GM23338 (cell line): ENCODE measurements at regions not wholly inside any gene's neighbourhood (a gene's known extent, or its start where the extent isn't known, plus 50 kb on each side); places are given as distances from the start of the nearest gene placed in this dataset.

Experiments used
- ATAC-seq: fragments of 200-7000 bp; cut with Tn5 transposase; 3 replicates; pipeline ENCODE4 v1.9.1; 2020
- DNase-seq: peaks from one replicate; pipeline ENCODE4 v3.0.0-alpha.2; 2015; ENCODE audit warnings: low spot score
- H2AFZ ChIP-seq: fragments of 200-600 bp; sonication (generic); 2 replicates; pipeline ENCODE4 v1.8.0; 2016; ENCODE audit warnings: antibody characterized with exemption, mild to moderate bottlenecking, moderate library complexity
- H3F3A ChIP-seq: fragments of 200-600 bp; sonication (generic); replicated peaks from 2 replicates; pipeline ENCODE4 v1.8.0; 2017; ENCODE audit warnings: antibody characterized with exemption, mixed run types, low read depth
- H3K27ac ChIP-seq: fragments of 200-600 bp; sonication (generic); 2 replicates; pipeline ENCODE4 v1.6.1; 2016; ENCODE audit warnings: low read depth
- H3K27me3 ChIP-seq: fragments of 200-600 bp; sonication (generic); 2 replicates; pipeline ENCODE4 v1.8.0; 2016; ENCODE audit warnings: mild to moderate bottlenecking, mixed run types, moderate library complexity; ENCODE audit not compliant: insufficient read depth
- H3K36me3 ChIP-seq: fragments of 200-600 bp; sonication (generic); 2 replicates; pipeline ENCODE4 v1.8.0; 2016; ENCODE audit warnings: mild to moderate bottlenecking; ENCODE audit not compliant: insufficient read depth
- H3K4me1 ChIP-seq: fragments of 200-600 bp; sonication (generic); 2 replicates; pipeline ENCODE4 v1.8.0; 2016; ENCODE audit warnings: mild to moderate bottlenecking, moderate library complexity; ENCODE audit not compliant: insufficient read depth
- H3K4me2 ChIP-seq: fragments of 200-600 bp; sonication (generic); 2 replicates; pipeline ENCODE4 v1.7.1; 2017; ENCODE audit warnings: mixed run types
- H3K4me3 ChIP-seq: fragments of 200-600 bp; sonication (generic); 2 replicates; pipeline ENCODE4 v1.6.1; 2016; ENCODE audit warnings: mixed run types
- H3K79me2 ChIP-seq: fragments of 200-600 bp; sonication (generic); replicated peaks from 2 replicates; pipeline ENCODE4 v1.8.0; 2017; ENCODE audit warnings: mild to moderate bottlenecking; ENCODE audit not compliant: insufficient read depth
- H3K9me2 ChIP-seq: fragments of 200-600 bp; sonication (generic); 2 replicates; pipeline ENCODE4 v1.8.0; 2017; ENCODE audit not compliant: insufficient read depth
- H4K20me1 ChIP-seq: fragments of 200-600 bp; sonication (generic); replicated peaks from 2 replicates; pipeline ENCODE4 v1.8.0; 2017; ENCODE audit warnings: mild to moderate bottlenecking; ENCODE audit not compliant: insufficient read depth
- H3K27ac Mint-ChIP-seq: 2 replicates; pipeline ENCODE4 v1.8.0; 2020; ENCODE audit warnings: inconsistent platforms, mild to moderate bottlenecking, moderate library complexity, mixed read lengths
- H3K27me3 Mint-ChIP-seq: 3 replicates; pipeline ENCODE4 v1.8.0; 2022; ENCODE audit warnings: low read depth, mild to moderate bottlenecking, moderate library complexity, mixed read lengths, inconsistent platforms; ENCODE audit not compliant: insufficient read depth, poor library complexity
- H3K36me3 Mint-ChIP-seq: 3 replicates; pipeline ENCODE4 v1.8.0; 2021; ENCODE audit warnings: low read depth, mild to moderate bottlenecking, inconsistent platforms, moderate library complexity, mixed read lengths
- H3K4me1 Mint-ChIP-seq: 3 replicates; pipeline ENCODE4 v1.8.0; 2020; ENCODE audit warnings: mild to moderate bottlenecking, inconsistent platforms, mixed read lengths
- H3K4me3 Mint-ChIP-seq: 3 replicates; pipeline ENCODE4 v1.8.0; 2021; ENCODE audit warnings: moderate library complexity, mild to moderate bottlenecking, inconsistent platforms, mixed read lengths
- H3K9me3 Mint-ChIP-seq: 3 replicates; pipeline ENCODE4 v1.8.0; 2020; ENCODE audit warnings: moderate library complexity, mild to moderate bottlenecking, inconsistent platforms, mixed read lengths
- CREB1 ChIP-seq: fragments of 250-450 bp; sonication (Bioruptor Pico); IDR thresholded peaks from 2 replicates; pipeline ENCODE4 v1.5.0; 2020; ENCODE audit warnings: low read depth, mild to moderate bottlenecking, moderate library complexity
- CTCF ChIP-seq, 2 experiments: fragments of 200-600 bp in 1 of 2; sonication (generic) in 1 of 2; conservative IDR thresholded peaks; 2 replicates each; pipeline versions ENCODE4 v1.5.1 to v1.6.1; 2016 to 2017; ENCODE audit warnings: antibody characterized with exemption in 2 of 2, low read depth in 2 of 2, mild to moderate bottlenecking in 2 of 2, moderate library complexity in 1 of 2
- ETS1 ChIP-seq: IDR thresholded peaks from 2 replicates; pipeline ENCODE4 v1.6.1; 2016; ENCODE audit warnings: antibody characterized with exemption
- EZH2 ChIP-seq: fragments of 200-600 bp; sonication (generic); IDR thresholded peaks from one replicate; pipeline ENCODE4 v1.8.0; 2017; ENCODE audit warnings: antibody characterized with exemption, mild to moderate bottlenecking, low read depth; ENCODE audit not compliant: unreplicated experiment
- EZH2phosphoT487 ChIP-seq: fragments of 200-600 bp; sonication (generic); IDR thresholded peaks from one replicate; pipeline ENCODE4 v1.8.1; 2018; ENCODE audit warnings: antibody characterized with exemption; ENCODE audit not compliant: unreplicated experiment
- JUNB ChIP-seq: IDR thresholded peaks from one replicate; pipeline ENCODE4 v1.6.1; 2016; ENCODE audit warnings: antibody characterized with exemption; ENCODE audit not compliant: unreplicated experiment
- NANOG ChIP-seq: IDR thresholded peaks from 2 replicates; pipeline ENCODE4 v1.6.1; 2016; ENCODE audit warnings: antibody characterized with exemption, borderline replicate concordance
- POLR2AphosphoS5 ChIP-seq: IDR thresholded peaks from 2 replicates; pipeline ENCODE4 v1.6.1; 2016; ENCODE audit warnings: antibody characterized with exemption, low read depth
- REST ChIP-seq: IDR thresholded peaks from one replicate; pipeline ENCODE4 v1.6.1; 2018; ENCODE audit warnings: antibody characterized with exemption; ENCODE audit not compliant: unreplicated experiment
- STAT1 ChIP-seq: IDR thresholded peaks from one replicate; pipeline ENCODE4 v1.6.1; 2016; ENCODE audit warnings: antibody characterized with exemption; ENCODE audit not compliant: unreplicated experiment
- ZNF114 ChIP-seq: fragments of 250-450 bp; sonication (Bioruptor Pico); IDR thresholded peaks from 2 replicates; pipeline ENCODE4 v1.5.0; 2020; ENCODE audit warnings: mild to moderate bottlenecking, moderate library complexity
- ZNF331 ChIP-seq: fragments of 250-450 bp; sonication (Bioruptor Pico); IDR thresholded peaks from 2 replicates; pipeline ENCODE4 v1.5.0; 2020; ENCODE audit warnings: low read depth, mild to moderate bottlenecking, moderate library complexity
- ZNF462 ChIP-seq: fragments of 250-450 bp; sonication (Bioruptor Pico); IDR thresholded peaks from 2 replicates; pipeline ENCODE4 v1.5.0; 2020; ENCODE audit warnings: mild to moderate bottlenecking, moderate library complexity

GRCh38 chr4:126130215-126130614 is 815.5 kb downstream of the FAT4 start:
- no peak for TF ChIP-seq STAT1
- no peak for TF ChIP-seq REST
- no peak for TF ChIP-seq EZH2phosphoT487
- no peak for TF ChIP-seq ZNF114 (CRISPR knock-in tag)
- no peak for TF ChIP-seq JUNB
- no peak for TF ChIP-seq CREB1 (CRISPR knock-in tag)
- TF ChIP-seq NANOG, result no peak
- TF ChIP-seq EZH2, result no peak
- no peak for TF ChIP-seq ZNF462 (CRISPR knock-in tag)
- no peak for TF ChIP-seq CTCF (conservative IDR thresholded peaks at IDR 0.05; ENCODE audit: low read depth in 2 of 2)
- TF ChIP-seq POLR2AphosphoS5, result no peak
- TF ChIP-seq ETS1, result no peak
- TF ChIP-seq ZNF331 (CRISPR knock-in tag), result no peak
- Histone ChIP-seq H3F3A (no peaks in the 10 kb centered on the region), H4K20me1 (no peaks in the 10 kb centered on the region), H3K4me2 (no peak overlapping the region), H2AFZ (no peak overlapping the region), H3K27me3 (no peaks in the 10 kb centered on the region), H3K4me1 (no peaks in the 10 kb centered on the region), H3K27ac (no peak overlapping the region), H3K4me3 (no peak overlapping the region), H3K9me2 (peaks cover 4% of the 10 kb centered on the region; the same call in 1 of the 2 replicates), H3K79me2 (no peaks in the 10 kb centered on the region), H3K36me3 (peaks cover 4% of the 10 kb centered on the region; the same call in 1 of the 2 replicates)
- Mint-ChIP-seq H3K27me3 (no peaks in the 10 kb centered on the region), H3K4me1 (no peaks in the 10 kb centered on the region), H3K4me3 (no peak overlapping the region), H3K9me3 (peaks cover 48% of the 10 kb centered on the region), H3K36me3 (peaks cover 37% of the 10 kb centered on the region), H3K27ac (no peak overlapping the region)
- DNase-seq (no peak), ATAC-seq (no peak)
